ENCODE measurements at regions not wholly inside any gene's neighbourhood (a gene's known extent, or its start where the extent isn't known, plus 50 kb on each side); places are given as distances from the start of the nearest gene placed in this dataset.

- TF ChIP-seq CTCF (IDR thresholded peaks at IDR 0.05) = no peak
- no peak for TF ChIP-seq POLR2AphosphoS5 (IDR thresholded peaks at IDR 0.05)
Measured at GRCh38 chr3:167146911-167147310, 233.2 kb downstream of the ZBBX start.

All from breast epithelium (tissue), 3 donors.